OCI-LY7 (cell line): ENCODE measurements at regions not wholly inside any gene's neighbourhood (a gene's known extent, or its start where the extent isn't known, plus 50 kb on each side); places are given as distances from the start of the nearest gene placed in this dataset.
A peak's percentile ranks its signal among the peaks of the same experiment; 100 is the strongest.
"Not testable (repeated sequence)": the region's sequence is repeated elsewhere in the genome, so short reads cannot be mapped to it uniquely, and the experiment has no call there.

Source experiments
- BruUV-seq: library from RNA; stranded (reverse); fragments of 400-500 nt; replicated peaks from 2 replicates; lab custom pipeline; 2021; lab: Mats Ljungman, UMichigan
- CTCF ChIA-PET: fragments of 300-600 bp; sonication (Branson Sonifier 250); formaldehyde crosslinking; loops from one replicate; lab custom pipeline; 2022; ENCODE audit warnings: antibody characterized with exemption; ENCODE audit not compliant: unreplicated experiment; lab: Charles Lee
- POLR2A ChIA-PET: fragments of 300-600 bp; sonication (Branson Sonifier 250); formaldehyde crosslinking; loops from one replicate; lab custom pipeline; 2022; ENCODE audit warnings: antibody characterized with exemption; lab: Charles Lee
- DNase-seq: peaks from one replicate; pipeline ENCODE4 v3.0.0-alpha.2; 2015; ENCODE audit warnings: low spot score
- H2AFZ ChIP-seq: fragments of 200-600 bp; sonication (generic), shearing (Covaris generic); 2 replicates; pipeline ENCODE4 v1.6.1; 2014; ENCODE audit warnings: mild to moderate bottlenecking, antibody characterized with exemption, low read length, moderate library complexity
- H3K27ac ChIP-seq: fragments of 200-600 bp; sonication (generic); 2 replicates; pipeline ENCODE4 v1.5.1; 2014; ENCODE audit warnings: mixed run types, low read depth, mild to moderate bottlenecking, moderate library complexity, low read length, inconsistent platforms; ENCODE audit not compliant: poor library complexity, severe bottlenecking
- H3K36me3 ChIP-seq: fragments of 200-600 bp; sonication (generic); 2 replicates; pipeline ENCODE4 v1.6.1; 2014; ENCODE audit warnings: mild to moderate bottlenecking, antibody characterized with exemption, low read length, moderate library complexity, mixed read lengths; ENCODE audit not compliant: insufficient read depth
- H3K4me1 ChIP-seq: fragments of 200-600 bp; sonication (generic); 2 replicates; pipeline ENCODE4 v1.5.1; 2014; ENCODE audit warnings: mild to moderate bottlenecking, low read length; ENCODE audit not compliant: insufficient read depth, poor library complexity, severe bottlenecking
- H3K4me2 ChIP-seq: fragments of 200-600 bp; sonication (generic); 2 replicates; pipeline ENCODE4 v1.6.1; 2014; ENCODE audit warnings: mild to moderate bottlenecking, low read length
- H3K4me3 ChIP-seq: fragments of 200-600 bp; sonication (generic); 2 replicates; pipeline ENCODE4 v1.5.1; 2014; ENCODE audit warnings: mild to moderate bottlenecking, low read depth, low read length; ENCODE audit not compliant: poor library complexity, severe bottlenecking
- H3K79me2 ChIP-seq: fragments of 200-600 bp; sonication (generic); 2 replicates; pipeline ENCODE4 v1.6.1; 2016; ENCODE audit warnings: low read depth, mild to moderate bottlenecking, low read length, moderate library complexity, mixed read lengths; ENCODE audit not compliant: insufficient read depth
- H3K9me2 ChIP-seq: fragments of 200-600 bp; sonication (generic); 2 replicates; pipeline ENCODE4 v1.6.1; 2016; ENCODE audit warnings: mild to moderate bottlenecking, low read length, mixed read lengths; ENCODE audit not compliant: insufficient read depth
- H3K9me3 ChIP-seq: fragments of 200-600 bp; sonication (generic); 2 replicates; pipeline ENCODE4 v1.6.1; 2014; ENCODE audit warnings: mild to moderate bottlenecking, mixed run types, low read length, mixed read lengths
- H4K20me1 ChIP-seq: fragments of 200-600 bp; sonication (generic); 2 replicates; pipeline ENCODE4 v1.6.1; 2014; ENCODE audit warnings: mild to moderate bottlenecking, antibody characterized with exemption, low read length, moderate library complexity, mixed read lengths; ENCODE audit not compliant: insufficient read depth
- EZH2phosphoT487 ChIP-seq: fragments of 200-600 bp; sonication (generic); IDR thresholded peaks from 2 replicates; pipeline ENCODE4 v1.6.1; 2018; ENCODE audit warnings: low read depth, borderline replicate concordance, mild to moderate bottlenecking, mixed run types, antibody characterized with exemption, low read length, moderate library complexity, mixed read lengths
- intact Hi-C: fragments of 100-400 bp; cut with micrococcal nuclease; formaldehyde crosslinking; loops from one replicate; pipeline ENCODE4 v1.10.0; 2022; ENCODE audit not compliant: unreplicated experiment
- TF ChIP-seq, protein P1 (sequence below): fragments of 200-600 bp; sonication (generic); conservative IDR thresholded peaks from 2 replicates; pipeline ENCODE4 v1.5.1; 2014; ENCODE audit warnings: mild to moderate bottlenecking, antibody characterized with exemption, low read length, moderate library complexity, mixed read lengths

DNA sequence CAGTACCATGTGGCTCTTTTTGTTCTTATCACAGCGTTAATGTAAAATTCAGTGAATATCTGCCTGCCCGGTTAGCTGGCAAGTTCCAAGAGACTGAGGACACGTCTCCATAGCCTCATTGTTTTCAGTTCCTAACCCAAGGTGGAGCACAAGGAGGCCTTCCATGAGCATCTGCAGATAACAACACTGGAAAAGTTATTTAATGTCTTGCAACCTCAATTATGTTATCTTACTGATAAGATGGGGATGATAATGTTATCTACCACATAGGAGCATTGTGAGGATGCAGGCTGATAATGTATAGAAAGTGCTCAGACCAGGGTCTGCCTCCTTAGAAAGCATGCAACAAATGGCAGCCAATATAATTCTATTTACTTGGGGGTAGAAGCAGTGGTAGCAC lies 109.6 kb upstream of the DNAH14 start:
- intact Hi-C loops: no loop called here
- ChIA-PET POLR2A (no interaction called here), CTCF (no interaction called here)
- H3K36me3 ChIP-seq: no peaks in the 10 kb centered on the region
- H3K27ac ChIP-seq: no peak overlapping the region
- no peak for TF ChIP-seq EZH2phosphoT487
- TF ChIP-seq, protein P1, sequence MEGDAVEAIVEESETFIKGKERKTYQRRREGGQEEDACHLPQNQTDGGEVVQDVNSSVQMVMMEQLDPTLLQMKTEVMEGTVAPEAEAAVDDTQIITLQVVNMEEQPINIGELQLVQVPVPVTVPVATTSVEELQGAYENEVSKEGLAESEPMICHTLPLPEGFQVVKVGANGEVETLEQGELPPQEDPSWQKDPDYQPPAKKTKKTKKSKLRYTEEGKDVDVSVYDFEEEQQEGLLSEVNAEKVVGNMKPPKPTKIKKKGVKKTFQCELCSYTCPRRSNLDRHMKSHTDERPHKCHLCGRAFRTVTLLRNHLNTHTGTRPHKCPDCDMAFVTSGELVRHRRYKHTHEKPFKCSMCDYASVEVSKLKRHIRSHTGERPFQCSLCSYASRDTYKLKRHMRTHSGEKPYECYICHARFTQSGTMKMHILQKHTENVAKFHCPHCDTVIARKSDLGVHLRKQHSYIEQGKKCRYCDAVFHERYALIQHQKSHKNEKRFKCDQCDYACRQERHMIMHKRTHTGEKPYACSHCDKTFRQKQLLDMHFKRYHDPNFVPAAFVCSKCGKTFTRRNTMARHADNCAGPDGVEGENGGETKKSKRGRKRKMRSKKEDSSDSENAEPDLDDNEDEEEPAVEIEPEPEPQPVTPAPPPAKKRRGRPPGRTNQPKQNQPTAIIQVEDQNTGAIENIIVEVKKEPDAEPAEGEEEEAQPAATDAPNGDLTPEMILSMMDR: no peak
- H3K4me1 ChIP-seq: no peaks in the 10 kb centered on the region
- H3K79me2 ChIP-seq: no peaks in the 10 kb centered on the region
- H4K20me1 ChIP-seq: no peaks in the 10 kb centered on the region
- no peak overlapping the region for H2AFZ ChIP-seq
- no peak overlapping the region for H3K4me2 ChIP-seq
- no peak overlapping the region for H3K4me3 ChIP-seq
- H3K9me2 ChIP-seq: no peaks in the 10 kb centered on the region
- no peak for DNase-seq
- no TSS peak for BruUV-seq
- H3K9me3 ChIP-seq: 0 out of 2 replicates have a peak, but pooled peaks cover 6% of the 10 kb centered on the region

DNA sequence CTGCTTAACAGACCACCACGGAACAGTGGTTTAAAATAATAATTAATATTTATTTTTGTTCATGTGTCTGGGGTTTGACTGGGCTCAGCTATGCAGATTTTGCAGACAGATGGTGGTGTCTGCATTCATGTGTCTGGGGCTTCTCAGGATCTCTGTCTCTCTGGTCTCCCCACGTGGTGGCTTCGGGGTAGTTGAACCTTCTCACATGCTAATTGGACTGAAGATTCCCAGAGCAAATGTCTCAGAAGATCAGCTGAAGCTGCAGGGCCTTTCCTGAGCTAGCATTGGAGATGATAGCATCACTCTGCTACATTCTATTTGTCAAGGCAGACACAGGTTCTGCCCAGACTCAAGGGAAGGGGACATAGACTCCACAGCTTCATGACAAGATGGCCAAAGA lies 109.1 kb upstream of the DNAH14 start:
- Histone ChIP-seq H3K4me2 (no peak overlapping the region), H3K9me2 (no peaks in the 10 kb centered on the region), H2AFZ (no peak overlapping the region), H3K36me3 (no peaks in the 10 kb centered on the region), H3K4me1 (no peaks in the 10 kb centered on the region), H3K9me3 (0 out of 2 replicates have a peak, but pooled peaks cover 6% of the 10 kb centered on the region), H4K20me1 (no peaks in the 10 kb centered on the region), H3K27ac (no peak overlapping the region), H3K79me2 (no peaks in the 10 kb centered on the region), H3K4me3 (no peak overlapping the region)
- BruUV-seq: no TSS peak
- intact Hi-C loops: no loop called here
- ChIA-PET CTCF (no interaction called here), POLR2A (no interaction called here)
- no peak for DNase-seq
- TF ChIP-seq EZH2phosphoT487: no peak
- TF ChIP-seq, protein P1: no peak

DNA sequence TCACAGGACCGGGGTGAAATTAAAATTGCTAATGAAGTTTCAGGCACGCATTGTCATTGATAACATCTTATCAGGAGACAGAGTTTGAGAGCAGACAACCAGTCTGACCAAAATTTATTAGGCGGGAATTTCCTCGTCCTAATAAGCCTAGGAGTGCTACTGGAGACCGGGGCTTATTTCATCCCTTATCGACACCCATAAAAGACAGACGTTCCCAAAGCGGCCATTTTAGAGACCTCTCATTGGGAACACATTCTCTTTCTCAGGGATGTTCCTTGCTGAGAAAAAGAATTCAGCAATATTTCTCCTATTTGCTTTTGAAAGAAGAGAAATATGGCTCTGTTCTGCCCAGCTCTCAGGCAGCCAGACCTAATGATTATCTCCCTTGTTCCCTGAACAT lies 107.7 kb upstream of the DNAH14 start:
- H3K9me3 ChIP-seq, H3K4me1 ChIP-seq, H3K79me2 ChIP-seq, intact Hi-C loops, POLR2A ChIA-PET, H4K20me1 ChIP-seq, H3K36me3 ChIP-seq, H3K4me3 ChIP-seq, CTCF ChIA-PET, H3K4me2 ChIP-seq, BruUV-seq, H3K9me2 ChIP-seq, H2AFZ ChIP-seq, H3K27ac ChIP-seq: not testable (repeated sequence)
- peak; percentile 11 for DNase-seq
